ENCODE measurements at regions not wholly inside any gene's neighbourhood (a gene's known extent, or its start where the extent isn't known, plus 50 kb on each side); places are given as distances from the start of the nearest gene placed in this dataset.
"Not testable (repeated sequence)": the region's sequence is repeated elsewhere in the genome, so short reads cannot be mapped to it uniquely, and the experiment has no call there.

- DNase-seq, result not testable (repeated sequence)
Measured at GRCh38 chr12:75614396-75614795, 103.0 kb upstream of the KRR1 start.

- DNase-seq, result no peak
Measured at GRCh38 chr12:75613981-75614380, 102.6 kb upstream of the KRR1 start.

- DNase-seq, result no peak
Measured at GRCh38 chr12:75611041-75611440, 99.6 kb upstream of the KRR1 start.

GRCh38 chr12:75606956-75607355, 95.5 kb upstream of the KRR1 start:
- peak in 2 of 51 donors; percentile 12 to 52 for DNase-seq

DNA sequence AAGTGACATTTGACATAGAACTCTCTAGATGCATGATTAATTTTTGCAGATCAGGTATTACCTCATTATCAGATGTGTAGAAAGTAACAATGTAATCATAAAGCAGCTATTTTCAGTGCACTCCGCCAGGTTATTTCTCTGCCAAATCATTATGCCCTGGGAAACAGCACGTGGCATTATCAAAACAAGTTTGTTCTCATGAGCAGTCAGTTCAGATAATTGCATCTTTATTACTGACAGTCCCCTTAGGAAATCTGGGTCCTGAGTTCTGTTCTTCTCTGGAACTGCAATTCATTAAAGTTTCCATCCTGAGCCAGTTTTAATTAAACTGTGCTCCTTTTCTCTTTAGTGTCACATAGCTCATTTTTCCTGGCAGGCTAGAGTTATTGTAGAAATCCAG, 94.7 kb upstream of the KRR1 start:
- DNase-seq, result peak in 2 of 51 donors; percentile 3 to 30

GRCh38 chr12:75603475-75603874, 92.1 kb upstream of the KRR1 start:
- no peak for DNase-seq

DNA sequence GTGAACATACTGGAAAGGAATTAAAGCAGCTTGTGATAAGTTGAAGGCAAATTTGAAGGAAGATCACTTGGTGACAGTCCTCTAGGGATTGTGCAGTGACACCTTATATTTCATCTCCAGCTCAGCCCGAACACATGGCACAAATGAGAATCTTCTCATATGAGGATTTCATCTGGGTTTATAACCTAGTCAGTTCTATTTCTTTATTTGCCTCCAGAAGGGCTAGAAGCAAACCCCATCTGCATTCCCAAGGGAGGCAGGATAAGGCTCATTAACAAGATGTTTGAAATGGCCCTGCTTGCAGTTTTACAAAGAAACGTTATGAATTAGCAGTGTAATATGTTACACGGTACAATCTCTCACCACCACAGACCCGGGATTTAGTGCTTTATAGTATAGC, 90.7 kb upstream of the KRR1 start:
- DNase-seq, result no peak

DNA sequence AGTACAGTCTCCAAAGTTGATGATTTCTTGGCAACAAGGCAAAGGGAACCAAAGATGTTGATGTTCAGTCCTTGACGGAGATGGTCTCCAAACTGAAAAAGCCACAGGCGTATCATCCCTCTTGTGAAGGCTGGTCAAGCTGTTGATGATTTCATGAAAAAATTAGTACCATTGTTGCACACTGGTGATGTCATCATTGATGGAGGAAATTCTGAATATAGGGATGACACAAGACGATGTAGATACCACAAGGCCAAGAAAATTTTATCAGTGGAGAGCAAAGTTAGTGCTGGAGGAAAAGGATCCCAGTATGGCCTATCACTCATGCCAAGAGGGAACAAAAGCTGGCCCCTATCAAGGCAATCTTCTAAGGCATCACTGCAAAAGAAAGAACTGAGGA, 88.7 kb upstream of the KRR1 start:
- no peak for DNase-seq

DNA sequence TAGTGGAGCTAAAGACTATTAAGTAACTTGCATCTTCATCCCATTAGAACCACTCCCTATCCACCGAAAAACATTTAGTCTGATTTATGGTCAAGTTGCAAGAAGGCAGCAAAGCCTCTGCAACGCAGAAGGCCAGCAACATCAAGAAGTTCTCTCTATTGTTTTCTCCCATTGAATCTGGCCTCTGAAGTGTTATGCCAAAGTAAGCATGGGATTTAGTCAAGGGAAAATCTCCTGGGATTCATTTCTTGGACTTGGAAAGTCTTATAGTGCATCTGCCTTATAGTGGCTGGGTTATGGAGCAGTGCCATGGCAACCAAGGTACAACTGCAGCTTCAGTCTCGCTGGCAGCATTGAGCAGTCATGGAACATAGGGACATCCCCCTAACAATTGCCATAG, 87.7 kb upstream of the KRR1 start:
- no peak for DNase-seq

GRCh38 chr12:75596406-75596805, 85.0 kb upstream of the KRR1 start:
- no peak for DNase-seq

GRCh38 chr12:75592638-75593335, 81.4 kb upstream of the KRR1 start:
- no peak for DNase-seq

DNA sequence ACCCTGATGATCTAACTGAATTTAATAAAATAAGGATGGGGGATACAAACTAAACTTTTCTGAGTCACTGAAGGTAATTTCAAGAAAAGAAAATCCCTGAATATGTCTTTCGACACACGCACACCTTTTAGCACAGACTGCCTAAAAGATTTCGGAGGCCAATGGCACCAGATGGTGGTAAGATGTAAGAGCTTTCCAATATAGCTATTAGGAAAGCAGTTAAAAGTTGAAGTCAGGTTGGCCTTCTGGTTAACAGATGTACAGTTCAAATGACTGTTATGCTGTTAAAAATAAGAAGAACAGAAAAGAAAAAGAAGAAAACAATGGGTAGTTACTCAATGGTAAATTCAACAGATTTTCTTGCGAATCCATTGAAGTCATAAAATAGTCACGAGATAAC, 80.7 kb upstream of the KRR1 start:
- no peak for DNase-seq

- no peak for DNase-seq
Measured at GRCh38 chr12:75591628-75592027, 80.2 kb upstream of the KRR1 start.

- no peak for DNase-seq
Measured at GRCh38 chr12:75589801-75590200, 78.4 kb upstream of the KRR1 start.

- DNase-seq, result no peak
Measured at GRCh38 chr12:75587340-75588106, 76.1 kb upstream of the KRR1 start.

GRCh38 chr12:75585330-75585729, 73.9 kb upstream of the KRR1 start:
- no peak for DNase-seq

- no peak for DNase-seq
Measured at GRCh38 chr12:75583355-75583754, 71.9 kb upstream of the KRR1 start.

GRCh38 chr12:75581515-75581914, 70.1 kb upstream of the KRR1 start:
- DNase-seq, result no peak

GRCh38 chr12:75579552-75579951, 68.1 kb upstream of the KRR1 start:
- no peak for DNase-seq

DNA sequence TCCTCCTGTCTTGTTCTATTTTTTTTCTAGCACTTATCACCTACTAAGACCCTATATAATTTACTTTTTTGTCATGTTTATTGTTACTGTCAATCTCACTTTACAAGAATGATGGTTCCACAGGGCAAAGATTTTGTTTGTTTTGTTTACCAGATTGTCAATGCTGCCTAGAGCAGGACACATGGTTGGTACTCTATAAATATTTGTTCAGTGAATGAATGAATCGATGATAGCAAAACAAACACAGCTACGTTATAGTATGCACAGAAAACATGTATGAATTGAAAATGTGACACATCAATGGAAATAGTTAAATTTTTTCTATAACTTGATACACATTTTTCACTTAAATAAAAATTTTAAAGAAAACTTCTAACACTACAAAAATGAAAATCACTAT, 67.1 kb upstream of the KRR1 start:
- DNase-seq, result no peak

- DNase-seq, result no peak
Measured at GRCh38 chr12:75577812-75578211, 66.4 kb upstream of the KRR1 start.

GRCh38 chr12:75571656-75572205, 60.3 kb upstream of the KRR1 start:
- DNase-seq, result no peak

DNA sequence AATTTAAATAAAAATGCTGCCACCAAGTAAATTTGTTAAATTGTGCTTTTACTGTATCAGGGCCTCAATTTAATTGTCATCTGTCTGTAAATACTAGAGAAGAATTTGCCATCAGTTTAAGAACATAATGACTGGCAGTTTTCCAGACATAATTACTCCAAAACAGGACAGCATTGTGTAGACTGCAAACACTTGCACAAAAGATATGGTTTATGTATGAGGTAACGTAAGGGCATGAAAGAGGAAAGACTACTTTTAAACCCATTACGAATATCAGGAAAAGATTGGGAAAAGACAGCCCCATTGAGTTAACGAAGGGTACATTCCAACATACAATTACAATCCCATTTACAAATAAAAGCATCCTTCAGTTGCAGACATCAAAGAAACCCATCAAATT, 59.8 kb upstream of the KRR1 start:
- DNase-seq, result no peak

Measured in hypothalamus (tissue), 51 donors.